Keratinocyte (primary cell): ENCODE measurements at regions not wholly inside any gene's neighbourhood (a gene's known extent, or its start where the extent isn't known, plus 50 kb on each side); places are given as distances from the start of the nearest gene placed in this dataset.

Experiments used
- CTCF ChIP-seq, 3 experiments: IDR thresholded peaks in 1 of 3; conservative IDR thresholded peaks in 1 of 3; optimal IDR thresholded peaks in 1 of 3; 2 replicates in 2 of 3; 3 replicates in 1 of 3; pipeline versions ENCODE3 to v1.5.1; 2011; ENCODE audit warnings: low read length in 3 of 3, mild to moderate bottlenecking in 3 of 3, moderate library complexity in 2 of 3, control low read depth in 1 of 3, inconsistent platforms in 1 of 3; ENCODE audit not compliant: insufficient read depth in 2 of 3; ENCODE audit errors: extremely low read depth in 1 of 3
- EZH2 ChIP-seq: IDR thresholded peaks from one replicate; pipeline ENCODE4 v1.6.1; 2012; ENCODE audit warnings: inconsistent platforms, mild to moderate bottlenecking, low read length, moderate library complexity

DNA sequence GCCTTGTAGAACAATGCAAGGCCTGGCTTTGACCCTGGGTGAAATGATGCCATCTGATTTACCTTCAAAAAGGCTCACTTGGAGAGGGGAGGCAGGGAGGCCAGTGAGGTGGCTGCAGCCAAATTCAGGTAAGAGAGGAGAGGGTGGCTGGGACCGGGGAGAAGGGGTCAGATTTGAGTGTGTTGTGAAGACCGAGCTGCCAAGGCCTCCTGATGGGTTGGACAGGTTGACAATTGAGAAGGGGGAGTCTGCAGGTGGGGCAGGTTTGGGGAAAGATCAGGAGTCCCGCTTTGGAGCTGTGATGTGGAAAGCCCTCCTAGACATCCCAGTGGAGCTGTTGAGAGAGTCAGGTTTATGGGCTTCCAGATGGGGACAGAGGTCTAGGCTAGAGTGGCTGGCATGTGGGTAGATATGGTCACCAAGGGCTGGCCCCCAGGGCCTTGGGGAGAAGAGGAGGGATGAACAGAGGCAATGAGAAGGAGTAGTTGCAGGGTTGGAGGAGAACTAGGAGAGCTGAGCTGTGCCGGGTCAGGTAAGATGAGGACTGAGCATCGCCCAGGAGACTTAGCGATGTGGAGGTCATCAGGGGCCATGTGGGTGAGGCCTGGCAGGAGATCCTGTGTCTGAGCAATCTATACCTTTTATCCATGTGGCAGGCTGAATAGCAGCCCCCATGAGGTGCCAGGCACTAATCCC, 70.5 kb upstream of the TOX2 start:
- TF ChIP-seq EZH2 (no peak), CTCF (optimal IDR thresholded peaks at IDR 0.05 in 1 of 3, IDR thresholded peaks at IDR 0.05 in 1 of 3, conservative IDR thresholded peaks at IDR 0.05 in 1 of 3; ENCODE audit: extremely low read depth in 1 of 3, insufficient read depth in 2 of 3, low read length in 3 of 3) (no peak)
